22Rv1 (cell line): ENCODE measurements at regions not wholly inside any gene's neighbourhood (a gene's known extent, or its start where the extent isn't known, plus 50 kb on each side); places are given as distances from the start of the nearest gene placed in this dataset.

Source experiments
- H3K27ac ChIP-seq: fragments of 450-650 bp; 2 replicates; pipeline ENCODE4 v1.5.1; 2017
- ZFX ChIP-seq: fragments of 450-650 bp; IDR thresholded peaks from 2 replicates; pipeline ENCODE4 v1.6.1; 2017; ENCODE audit warnings: antibody characterized with exemption, borderline replicate concordance
- TF ChIP-seq, protein P1 (sequence below): fragments of 450-650 bp; IDR thresholded peaks from 2 replicates; pipeline ENCODE4 v1.5.1; 2017; ENCODE audit warnings: mild to moderate bottlenecking

DNA sequence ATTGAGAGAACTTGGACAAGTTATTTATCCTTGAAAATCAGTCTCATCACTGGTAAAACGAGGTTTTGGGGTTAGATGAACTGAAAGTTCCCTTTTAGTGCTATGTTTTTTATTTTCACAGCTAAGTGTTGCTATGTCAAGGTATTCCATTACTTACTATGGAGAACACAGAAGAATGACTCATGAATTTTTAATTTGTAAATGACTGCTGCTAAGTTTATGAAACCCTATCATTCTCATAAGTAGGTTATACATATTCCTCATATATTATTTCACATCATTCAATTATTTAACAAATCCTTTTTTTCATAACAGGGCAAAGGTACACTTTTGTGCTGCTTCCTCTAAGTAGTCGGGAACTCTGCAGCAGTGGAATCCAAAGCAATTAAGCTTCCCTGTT lies 52.2 kb upstream of the ATP1A1 start:
- TF ChIP-seq, protein P1, sequence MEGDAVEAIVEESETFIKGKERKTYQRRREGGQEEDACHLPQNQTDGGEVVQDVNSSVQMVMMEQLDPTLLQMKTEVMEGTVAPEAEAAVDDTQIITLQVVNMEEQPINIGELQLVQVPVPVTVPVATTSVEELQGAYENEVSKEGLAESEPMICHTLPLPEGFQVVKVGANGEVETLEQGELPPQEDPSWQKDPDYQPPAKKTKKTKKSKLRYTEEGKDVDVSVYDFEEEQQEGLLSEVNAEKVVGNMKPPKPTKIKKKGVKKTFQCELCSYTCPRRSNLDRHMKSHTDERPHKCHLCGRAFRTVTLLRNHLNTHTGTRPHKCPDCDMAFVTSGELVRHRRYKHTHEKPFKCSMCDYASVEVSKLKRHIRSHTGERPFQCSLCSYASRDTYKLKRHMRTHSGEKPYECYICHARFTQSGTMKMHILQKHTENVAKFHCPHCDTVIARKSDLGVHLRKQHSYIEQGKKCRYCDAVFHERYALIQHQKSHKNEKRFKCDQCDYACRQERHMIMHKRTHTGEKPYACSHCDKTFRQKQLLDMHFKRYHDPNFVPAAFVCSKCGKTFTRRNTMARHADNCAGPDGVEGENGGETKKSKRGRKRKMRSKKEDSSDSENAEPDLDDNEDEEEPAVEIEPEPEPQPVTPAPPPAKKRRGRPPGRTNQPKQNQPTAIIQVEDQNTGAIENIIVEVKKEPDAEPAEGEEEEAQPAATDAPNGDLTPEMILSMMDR, result no peak
- TF ChIP-seq ZFX, result no peak
- no peak overlapping the region for H3K27ac ChIP-seq

DNA sequence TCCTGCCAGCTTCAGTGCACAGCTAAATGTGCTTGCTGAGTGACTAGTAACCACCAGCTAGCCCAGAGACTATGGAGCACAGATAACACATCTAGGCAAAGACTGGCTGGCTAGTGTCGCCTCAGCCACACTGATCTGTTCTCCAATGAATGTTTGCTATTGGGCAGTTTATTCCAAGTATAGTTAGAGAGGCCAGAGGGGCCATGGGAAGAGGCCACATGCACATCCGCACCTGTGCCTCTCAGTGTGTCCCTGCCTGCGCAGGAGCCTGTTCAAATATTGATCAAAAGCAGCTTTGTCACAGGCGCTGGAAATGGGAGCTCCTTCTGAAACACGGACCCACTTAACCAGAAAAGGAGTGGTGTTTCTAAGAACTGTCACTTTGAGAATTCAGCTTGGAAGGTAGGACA lies 51.3 kb upstream of the ATP1A1 start:
- no peak overlapping the region for H3K27ac ChIP-seq
- TF ChIP-seq, protein P1, result no peak
- no peak for TF ChIP-seq ZFX

DNA sequence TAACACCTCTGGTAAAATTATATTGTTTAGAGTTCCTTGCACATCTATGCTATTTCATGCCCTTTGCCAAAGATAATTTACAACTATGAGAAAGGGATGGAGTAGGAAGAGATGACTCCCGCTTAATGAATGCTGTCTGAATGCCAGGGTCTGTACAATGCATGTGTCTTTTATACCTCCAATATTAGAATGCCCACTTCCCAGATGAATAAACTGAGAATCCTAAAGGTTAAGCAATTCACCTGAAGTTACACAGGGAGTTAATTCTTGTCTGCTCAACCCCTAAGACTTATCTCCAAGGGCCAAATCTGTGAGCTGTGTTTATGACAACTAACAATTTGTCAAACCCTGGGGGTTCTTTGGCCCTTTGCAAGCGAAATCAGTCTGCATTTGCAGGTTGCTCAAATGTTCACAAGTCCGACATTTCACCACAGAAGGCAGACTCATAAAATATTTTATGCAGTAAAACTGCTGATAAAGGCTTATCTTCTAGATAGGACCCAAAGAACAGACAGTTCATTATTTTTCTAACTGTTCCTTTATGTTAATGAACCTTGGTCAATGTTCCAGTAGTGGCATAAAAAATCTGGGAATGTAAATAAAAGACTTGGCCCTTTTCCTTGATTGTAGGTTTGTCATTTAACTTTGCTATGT lies 50.2 kb upstream of the ATP1A1 start:
- TF ChIP-seq, protein P1, result no peak
- no peak for TF ChIP-seq ZFX
- peak overlapping the region; percentile 36; the same call in 1 of the 2 replicates for H3K27ac ChIP-seq
